ENCODE measurements at regions not wholly inside any gene's neighbourhood (a gene's known extent, or its start where the extent isn't known, plus 50 kb on each side); places are given as distances from the start of the nearest gene placed in this dataset.

- in situ Hi-C loops (cut with MboI; ENCODE audit: low sequenced_read_pairs) = no loop called here
- no peak overlapping the region for H3K18ac ChIP-seq (ENCODE audit: low read depth, low read length)
Measured at GRCh38 chr3:187997490-187997889, 156.5 kb upstream of the LPP start.

More at GRCh38 chr3:187997490-187997889, 156.5 kb upstream of the LPP start:
- Histone ChIP-seq H2BK120ac (ENCODE audit: low read depth, low read length) (no peak overlapping the region), H3K9me1 (ENCODE audit: insufficient read depth, low read length) (no peaks in the 10 kb centered on the region), H3K4me1 (ENCODE audit: control insufficient read depth, insufficient read depth, low read length) (peaks cover 3% of the 10 kb centered on the region; the same call in 1 of the 2 replicates), H4K8ac (ENCODE audit: low read depth in 2 of 2, low read length in 2 of 2) (no peak overlapping the region), H4K5ac (ENCODE audit: low read depth, low read length) (no peak overlapping the region), H4K91ac (ENCODE audit: insufficient read depth, low read depth, low read length) (no peak overlapping the region), H3K79me1 (ENCODE audit: low read depth in 1 of 2, low read length in 2 of 2) (no peaks in the 10 kb centered on the region), H3K36me3 (ENCODE audit: control insufficient read depth, insufficient read depth, low read length) (no peaks in the 10 kb centered on the region), H3K27me3 (ENCODE audit: control insufficient read depth, insufficient read depth, low read length) (no peaks in the 10 kb centered on the region; the same call in 1 of the 2 replicates), H3K4me2 (ENCODE audit: low read depth, low read length) (no peak overlapping the region), H2AK5ac (ENCODE audit: low read depth, low read length) (no peak overlapping the region), H3K9ac (ENCODE audit: low read depth, low read length) (no peak overlapping the region), H3K14ac (replicated peaks; ENCODE audit: low read depth, low read length) (no peak overlapping the region), H3K27ac (ENCODE audit: insufficient read depth, low read length) (no peak overlapping the region), H3K23ac (ENCODE audit: low read depth, low read length) (no peak overlapping the region), H3K4me3 (ENCODE audit: insufficient read depth, low read depth, low read length) (no peak overlapping the region), H3K9me3 (ENCODE audit: control insufficient read depth, insufficient read depth, low read length) (no peaks in the 10 kb centered on the region), H3K4ac (ENCODE audit: low read depth, low read length) (no peak overlapping the region), H2BK20ac (ENCODE audit: low read depth, low read length) (no peak overlapping the region), H2BK15ac (ENCODE audit: low read depth, low read length) (no peak overlapping the region), H2AFZ (replicated peaks; ENCODE audit: low read length, poor library complexity) (no peak overlapping the region), H2BK5ac (ENCODE audit: low read depth, low read length, poor library complexity, severe bottlenecking) (no peak overlapping the region), H2AK9ac (replicated peaks; ENCODE audit: low read depth, low read length, poor library complexity) (no peak overlapping the region), H3K56ac (ENCODE audit: extremely low read depth, insufficient read depth, low read length) (no peak overlapping the region), H4K20me1 (ENCODE audit: insufficient read depth, low read length) (no peaks in the 10 kb centered on the region)
- TF ChIP-seq MAFK (IDR thresholded peaks at IDR 0.05; ENCODE audit: low read depth, low read length) (peak; percentile 52; the same call in 1 of the 2 replicates), RCOR1 (IDR thresholded peaks at IDR 0.05; ENCODE audit: insufficient replicate concordance, low read length) (no peak)
- BruUV-seq (replicated peaks) = no TSS peak
- peak; percentile 68 for ATAC-seq (ENCODE audit: low read depth)
- ChIA-PET POLR2A (ENCODE audit: unreplicated experiment) (no interaction called here), CTCF (no interaction called here)
- dilution Hi-C loops (cut with HindIII; ENCODE audit: low sequenced_read_pairs, unreplicated experiment) = no loop called here
- intact Hi-C loops (cut with micrococcal nuclease) = no loop called here
- no CpG with 5 or more reads among the region's 5 CpGs for WGBS, 2 experiments (ENCODE audit: extremely low coverage in 2 of 2, insufficient read length in 1 of 2)
- DNase-seq = peak; percentile 62

All from IMR-90 (cell line).